ENCODE measurements at regions not wholly inside any gene's neighbourhood (a gene's known extent, or its start where the extent isn't known, plus 50 kb on each side); places are given as distances from the start of the nearest gene placed in this dataset.

GRCh38 chr4:155510771-155511170, 134.0 kb upstream of the MAP9 start:
- intact Hi-C loops (cut with micrococcal nuclease; ENCODE audit: unreplicated experiment) = no loop called here
- no TSS peak for BruUV-seq (replicated peaks)
- Mint-ChIP-seq H3K27ac (ENCODE audit: unreplicated experiment) (no peak overlapping the region), H3K36me3 (ENCODE audit: insufficient read depth, unreplicated experiment) (no peaks in the 10 kb centered on the region), H3K9me3 (ENCODE audit: low read depth, unreplicated experiment) (no peaks in the 10 kb centered on the region), H3K4me3 (ENCODE audit: low read depth, unreplicated experiment) (no peak overlapping the region), H3K4me1 (ENCODE audit: low read depth, unreplicated experiment) (no peaks in the 10 kb centered on the region), H3K27me3 (ENCODE audit: unreplicated experiment) (no peaks in the 10 kb centered on the region)
- CTCF ChIA-PET = no interaction called here
- no peak for DNase-seq
- no peak for TF ChIP-seq CTCF (IDR thresholded peaks at IDR 0.05; ENCODE audit: unreplicated experiment)

GRCh38 chr4:155509555-155509954, 132.8 kb upstream of the MAP9 start:
- no peak overlapping the region for H3K4me3 Mint-ChIP-seq (ENCODE audit: low read depth, unreplicated experiment)
- no peak for DNase-seq
- no peaks in the 10 kb centered on the region for H3K27me3 Mint-ChIP-seq (ENCODE audit: unreplicated experiment)
- H3K4me1 Mint-ChIP-seq (ENCODE audit: low read depth, unreplicated experiment) = no peaks in the 10 kb centered on the region
- CTCF ChIA-PET = no interaction called here
- TF ChIP-seq CTCF (IDR thresholded peaks at IDR 0.05; ENCODE audit: unreplicated experiment) = no peak
- H3K36me3 Mint-ChIP-seq (ENCODE audit: insufficient read depth, unreplicated experiment) = no peaks in the 10 kb centered on the region
- intact Hi-C loops (cut with micrococcal nuclease; ENCODE audit: unreplicated experiment) = no loop called here
- no peak overlapping the region for H3K27ac Mint-ChIP-seq (ENCODE audit: unreplicated experiment)
- H3K9me3 Mint-ChIP-seq (ENCODE audit: low read depth, unreplicated experiment) = no peaks in the 10 kb centered on the region
- BruUV-seq (replicated peaks) = no TSS peak

GRCh38 chr4:155506745-155507144, 130.0 kb upstream of the MAP9 start:
- Mint-ChIP-seq H3K27me3 (ENCODE audit: unreplicated experiment) (no peaks in the 10 kb centered on the region), H3K4me1 (ENCODE audit: low read depth, unreplicated experiment) (no peaks in the 10 kb centered on the region), H3K9me3 (ENCODE audit: low read depth, unreplicated experiment) (no peaks in the 10 kb centered on the region), H3K27ac (ENCODE audit: unreplicated experiment) (no peak overlapping the region), H3K4me3 (ENCODE audit: low read depth, unreplicated experiment) (no peak overlapping the region), H3K36me3 (ENCODE audit: insufficient read depth, unreplicated experiment) (no peaks in the 10 kb centered on the region)
- no TSS peak for BruUV-seq (replicated peaks)
- CTCF ChIA-PET = no interaction called here
- DNase-seq = no peak
- TF ChIP-seq CTCF (IDR thresholded peaks at IDR 0.05; ENCODE audit: unreplicated experiment) = no peak
- intact Hi-C loops (cut with micrococcal nuclease; ENCODE audit: unreplicated experiment) = no loop called here

GRCh38 chr4:155505321-155505720, 128.6 kb upstream of the MAP9 start:
- TF ChIP-seq CTCF (IDR thresholded peaks at IDR 0.05; ENCODE audit: unreplicated experiment) = no peak
- CTCF ChIA-PET = no interaction called here
- no peak for DNase-seq
- intact Hi-C loops (cut with micrococcal nuclease; ENCODE audit: unreplicated experiment) = no loop called here
- Mint-ChIP-seq H3K36me3 (ENCODE audit: insufficient read depth, unreplicated experiment) (no peaks in the 10 kb centered on the region), H3K4me3 (ENCODE audit: low read depth, unreplicated experiment) (no peak overlapping the region), H3K9me3 (ENCODE audit: low read depth, unreplicated experiment) (no peaks in the 10 kb centered on the region), H3K4me1 (ENCODE audit: low read depth, unreplicated experiment) (no peaks in the 10 kb centered on the region), H3K27me3 (ENCODE audit: unreplicated experiment) (no peaks in the 10 kb centered on the region), H3K27ac (ENCODE audit: unreplicated experiment) (no peak overlapping the region)
- BruUV-seq (replicated peaks) = no TSS peak

- Mint-ChIP-seq H3K27ac (ENCODE audit: unreplicated experiment) (no peak overlapping the region), H3K4me3 (ENCODE audit: low read depth, unreplicated experiment) (no peak overlapping the region), H3K4me1 (ENCODE audit: low read depth, unreplicated experiment) (no peaks in the 10 kb centered on the region), H3K9me3 (ENCODE audit: low read depth, unreplicated experiment) (no peaks in the 10 kb centered on the region), H3K36me3 (ENCODE audit: insufficient read depth, unreplicated experiment) (no peaks in the 10 kb centered on the region), H3K27me3 (ENCODE audit: unreplicated experiment) (no peaks in the 10 kb centered on the region)
- no peak for TF ChIP-seq CTCF (IDR thresholded peaks at IDR 0.05; ENCODE audit: unreplicated experiment)
- BruUV-seq (replicated peaks) = no TSS peak
- CTCF ChIA-PET = no interaction called here
- DNase-seq = no peak
- intact Hi-C loops (cut with micrococcal nuclease; ENCODE audit: unreplicated experiment) = no loop called here
Observed at GRCh38 chr4:155497306-155497705, 120.5 kb upstream of the MAP9 start.
